ENCODE measurements at regions not wholly inside any gene's neighbourhood (a gene's known extent, or its start where the extent isn't known, plus 50 kb on each side); places are given as distances from the start of the nearest gene placed in this dataset.

DNA sequence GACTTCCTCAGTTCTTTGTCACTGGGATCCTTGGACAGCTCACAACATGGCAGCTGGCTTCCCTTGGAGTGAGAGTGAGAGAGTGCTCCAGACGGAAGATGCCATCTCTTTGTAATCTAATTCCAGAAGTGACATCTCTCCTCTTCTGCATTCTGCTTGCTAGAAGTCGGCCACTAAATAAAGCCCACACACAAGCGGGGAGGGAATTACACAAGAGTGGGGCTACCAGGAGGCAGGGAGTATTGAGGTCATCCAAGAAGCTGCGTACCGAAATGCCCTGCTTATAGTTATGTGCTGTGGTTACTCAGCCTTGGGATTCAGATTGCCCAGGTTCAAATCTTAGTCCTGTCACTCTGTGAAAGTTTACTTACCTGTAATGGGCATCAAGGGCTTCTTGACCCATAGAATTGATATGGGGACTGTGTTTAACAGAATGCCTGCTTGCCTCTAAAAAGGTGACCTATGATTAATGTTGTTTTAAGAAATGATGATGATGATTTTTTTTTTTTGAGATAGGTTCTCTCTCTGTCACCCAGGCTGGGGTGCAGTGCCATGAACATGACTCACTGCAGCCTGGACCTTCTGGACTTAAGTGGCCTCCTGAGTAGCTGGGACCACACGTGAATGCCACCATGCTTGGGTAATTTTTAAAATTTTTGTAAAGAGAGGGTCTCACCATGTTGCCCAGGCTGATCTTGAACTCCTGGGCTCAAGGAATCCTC lies 120.9 kb upstream of the HS3ST2 start:
- TF ChIP-seq, protein P1, sequence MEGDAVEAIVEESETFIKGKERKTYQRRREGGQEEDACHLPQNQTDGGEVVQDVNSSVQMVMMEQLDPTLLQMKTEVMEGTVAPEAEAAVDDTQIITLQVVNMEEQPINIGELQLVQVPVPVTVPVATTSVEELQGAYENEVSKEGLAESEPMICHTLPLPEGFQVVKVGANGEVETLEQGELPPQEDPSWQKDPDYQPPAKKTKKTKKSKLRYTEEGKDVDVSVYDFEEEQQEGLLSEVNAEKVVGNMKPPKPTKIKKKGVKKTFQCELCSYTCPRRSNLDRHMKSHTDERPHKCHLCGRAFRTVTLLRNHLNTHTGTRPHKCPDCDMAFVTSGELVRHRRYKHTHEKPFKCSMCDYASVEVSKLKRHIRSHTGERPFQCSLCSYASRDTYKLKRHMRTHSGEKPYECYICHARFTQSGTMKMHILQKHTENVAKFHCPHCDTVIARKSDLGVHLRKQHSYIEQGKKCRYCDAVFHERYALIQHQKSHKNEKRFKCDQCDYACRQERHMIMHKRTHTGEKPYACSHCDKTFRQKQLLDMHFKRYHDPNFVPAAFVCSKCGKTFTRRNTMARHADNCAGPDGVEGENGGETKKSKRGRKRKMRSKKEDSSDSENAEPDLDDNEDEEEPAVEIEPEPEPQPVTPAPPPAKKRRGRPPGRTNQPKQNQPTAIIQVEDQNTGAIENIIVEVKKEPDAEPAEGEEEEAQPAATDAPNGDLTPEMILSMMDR (IDR thresholded peaks at IDR 0.05): no peak
- TF ChIP-seq POLR2A (IDR thresholded peaks at IDR 0.05): no peak
